ENCODE measurements at regions not wholly inside any gene's neighbourhood (a gene's known extent, or its start where the extent isn't known, plus 50 kb on each side); places are given as distances from the start of the nearest gene placed in this dataset.

DNA sequence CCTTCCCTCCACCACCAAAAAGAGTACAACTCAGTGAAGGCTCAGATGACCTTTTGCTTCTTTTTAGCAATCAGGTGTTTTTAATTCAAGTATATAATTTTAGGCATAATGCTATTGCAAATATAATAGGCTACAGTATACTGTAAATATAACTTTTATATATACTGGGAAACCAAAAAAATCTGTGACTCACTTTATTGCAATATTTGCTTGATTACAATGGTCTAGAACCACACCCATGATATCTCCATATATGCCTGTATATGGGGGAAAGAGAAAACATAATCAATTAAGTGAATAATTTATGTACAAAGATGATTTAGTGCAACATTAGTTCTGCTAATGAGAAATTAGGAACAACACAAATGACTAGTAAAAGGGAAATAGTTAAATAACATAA is 134.3 kb downstream of the TLE3 start:
- intact Hi-C loops (cut with DNase I), result no loop called here
- H3K9me3 ChIP-seq, result no peaks in the 10 kb centered on the region
- H3K36me3 ChIP-seq, result no peaks in the 10 kb centered on the region
- H3K4me3 ChIP-seq, result no peak overlapping the region
- no peaks in the 10 kb centered on the region for H3K4me1 ChIP-seq (ENCODE audit: insufficient read depth)
- no peak overlapping the region for H3K27ac ChIP-seq
- DNase-seq, result no peak
- no peaks in the 10 kb centered on the region for H3K27me3 ChIP-seq
- TF ChIP-seq POLR2A (IDR thresholded peaks at IDR 0.05) (no peak), CTCF (IDR thresholded peaks at IDR 0.05) (no peak), EP300 (IDR thresholded peaks at IDR 0.05) (no peak)

GRCh38 chr15:69971771-69972170 is 125.9 kb downstream of the TLE3 start:
- Histone ChIP-seq H3K27ac (no peak overlapping the region), H3K36me3 (no peaks in the 10 kb centered on the region), H3K4me3 (no peak overlapping the region), H3K9me3 (no peaks in the 10 kb centered on the region), H3K4me1 (ENCODE audit: insufficient read depth) (no peaks in the 10 kb centered on the region), H3K27me3 (no peaks in the 10 kb centered on the region)
- 73 to 80% (median 73%) methylated on average over 2 of the region's 2 CpGs for WGBS, 3 donors
- intact Hi-C loops (cut with DNase I), result no loop called here
- DNase-seq, result no peak
- TF ChIP-seq EP300 (IDR thresholded peaks at IDR 0.05) (no peak), CTCF (IDR thresholded peaks at IDR 0.05) (no peak), POLR2A (IDR thresholded peaks at IDR 0.05) (no peak)

- H3K4me3 ChIP-seq, result no peak overlapping the region
- intact Hi-C loops (cut with DNase I), result no loop called here
- TF ChIP-seq EP300 (IDR thresholded peaks at IDR 0.05) (no peak), POLR2A (IDR thresholded peaks at IDR 0.05) (no peak), CTCF (IDR thresholded peaks at IDR 0.05) (no peak)
- no peaks in the 10 kb centered on the region for H3K9me3 ChIP-seq
- no peak for DNase-seq
- no peaks in the 10 kb centered on the region for H3K4me1 ChIP-seq (ENCODE audit: insufficient read depth)
- 69 to 79% (median 78%) methylated on average over 3 of the region's 3 CpGs for WGBS, 3 donors
- H3K36me3 ChIP-seq, result no peaks in the 10 kb centered on the region
- no peaks in the 10 kb centered on the region for H3K27me3 ChIP-seq
- no peak overlapping the region for H3K27ac ChIP-seq
These were observed 125.3 kb downstream of the TLE3 start for GRCh38 chr15:69972436-69972835.

DNA sequence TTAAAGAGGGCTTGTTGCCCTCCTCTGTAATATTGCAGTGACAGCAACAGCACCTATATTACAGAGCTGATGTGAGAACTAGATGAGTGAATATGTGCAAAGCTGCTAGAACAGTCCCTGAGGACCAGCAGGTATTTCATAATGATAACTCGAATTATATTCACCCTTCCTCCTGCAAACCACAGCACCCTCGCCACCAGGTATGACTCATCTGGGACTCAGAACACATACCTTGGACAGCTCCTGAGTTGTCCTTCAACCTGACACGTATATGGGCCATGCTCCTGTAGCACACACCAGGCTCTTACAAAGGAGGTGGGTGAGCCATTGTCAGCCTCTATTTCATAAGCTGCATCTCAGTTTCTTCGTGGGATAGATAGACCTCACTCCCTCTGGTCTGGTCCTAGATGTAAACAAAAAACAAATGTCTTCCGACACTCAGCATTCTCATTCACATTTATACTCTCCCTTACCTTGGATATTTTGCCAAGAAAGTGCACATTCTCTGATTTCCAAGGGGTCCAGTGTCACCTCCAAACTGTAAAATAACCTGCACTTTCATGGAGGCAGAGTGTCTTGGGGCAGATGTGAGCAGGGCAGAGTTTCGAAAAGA is 124.5 kb downstream of the TLE3 start:
- intact Hi-C loops (cut with DNase I), result no loop called here
- no peak for DNase-seq
- no peak overlapping the region for H3K4me3 ChIP-seq
- H3K27ac ChIP-seq, result no peak overlapping the region
- no peaks in the 10 kb centered on the region for H3K9me3 ChIP-seq
- no peaks in the 10 kb centered on the region for H3K4me1 ChIP-seq (ENCODE audit: insufficient read depth)
- H3K36me3 ChIP-seq, result no peaks in the 10 kb centered on the region
- 33 to 45% (median 35%) methylated on average over 6 of the region's 6 CpGs for WGBS, 3 donors
- no peak for TF ChIP-seq CTCF (IDR thresholded peaks at IDR 0.05)
- no peaks in the 10 kb centered on the region for H3K27me3 ChIP-seq
